ENCODE measurements at regions not wholly inside any gene's neighbourhood (a gene's known extent, or its start where the extent isn't known, plus 50 kb on each side); places are given as distances from the start of the nearest gene placed in this dataset.

DNA sequence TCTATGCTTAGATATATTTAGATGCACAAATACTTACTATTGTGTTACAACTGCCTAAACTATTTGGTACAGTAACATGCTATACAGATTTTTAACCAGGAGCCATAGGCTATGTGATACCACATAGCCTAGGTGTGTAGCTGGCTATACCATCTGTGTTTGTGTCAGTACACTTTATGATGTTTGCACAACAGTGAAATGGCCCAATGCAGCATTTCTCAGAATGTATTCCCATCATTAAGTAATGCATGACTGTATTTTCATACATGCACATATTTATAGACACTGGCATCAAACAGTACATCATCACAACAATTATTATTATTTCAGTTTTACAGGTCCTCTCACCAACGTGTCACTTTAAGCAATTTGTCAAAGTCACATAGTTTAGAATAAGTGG, 979.5 kb upstream of the TENM4 start:
- H3K36me3 Mint-ChIP-seq (ENCODE audit: low read depth), result no peaks in the 10 kb centered on the region
- H3K4me3 Mint-ChIP-seq, result no peak overlapping the region
- no peaks in the 10 kb centered on the region for H3K4me1 Mint-ChIP-seq (ENCODE audit: low read depth)
- H3K27ac Mint-ChIP-seq, result no peak overlapping the region
- Histone ChIP-seq H3K4me1 (ENCODE audit: insufficient read depth, low read length) (no peaks in the 10 kb centered on the region), H3K27me3 (ENCODE audit: control insufficient read depth in 1 of 2, insufficient read depth in 2 of 2, low read length in 2 of 2) (no peaks in the 10 kb centered on the region), H3K36me3 (ENCODE audit: insufficient read depth, low read length) (no peaks in the 10 kb centered on the region), H3K27ac (ENCODE audit: low read depth in 1 of 2, low read length in 2 of 2) (no peak overlapping the region), H3K4me3 (ENCODE audit: low read length) (no peak overlapping the region), H3K9me3 (ENCODE audit: control insufficient read depth in 1 of 2, insufficient read depth in 1 of 2, low read length in 2 of 2) (no peaks in the 10 kb centered on the region)
- no peaks in the 10 kb centered on the region for H3K27me3 Mint-ChIP-seq
- ATAC-seq (ENCODE audit: poor library complexity) (no peak), DNase-seq (no peak)
- intact Hi-C loops (cut with DNase I, micrococcal nuclease), result no loop called here
- CTCF ChIA-PET, result no interaction called here
- POLR2A ChIA-PET, result no interaction called here
- peaks cover 4% of the 10 kb centered on the region for H3K9me3 Mint-ChIP-seq
- no peak for TF ChIP-seq CTCF (IDR thresholded peaks at IDR 0.05)

GRCh38 chr11:80417681-80418080, 976.9 kb upstream of the TENM4 start:
- H3K27ac Mint-ChIP-seq, result no peak overlapping the region
- intact Hi-C loops (cut with DNase I, micrococcal nuclease), result no loop called here
- no peaks in the 10 kb centered on the region for H3K4me1 ChIP-seq (ENCODE audit: insufficient read depth, low read length)

GRCh38 chr11:80415580-80415979, 974.8 kb upstream of the TENM4 start:
- DNase-seq (no peak), ATAC-seq (ENCODE audit: poor library complexity) (no peak)
- no peaks in the 10 kb centered on the region for H3K27me3 ChIP-seq (ENCODE audit: control insufficient read depth in 1 of 2, insufficient read depth in 2 of 2, low read length in 2 of 2)
- H3K9me3 ChIP-seq (ENCODE audit: control insufficient read depth in 1 of 2, insufficient read depth in 1 of 2, low read length in 2 of 2), result no peaks in the 10 kb centered on the region
- Mint-ChIP-seq H3K36me3 (ENCODE audit: low read depth) (no peaks in the 10 kb centered on the region), H3K4me3 (no peak overlapping the region), H3K4me1 (ENCODE audit: low read depth) (no peaks in the 10 kb centered on the region), H3K9me3 (peaks cover 16% of the 10 kb centered on the region), H3K27ac (no peak overlapping the region), H3K27me3 (no peaks in the 10 kb centered on the region)
- no peak for TF ChIP-seq CTCF (IDR thresholded peaks at IDR 0.05)
- intact Hi-C loops (cut with DNase I, micrococcal nuclease), result no loop called here
- POLR2A ChIA-PET, result no interaction called here
- no peaks in the 10 kb centered on the region for H3K4me1 ChIP-seq (ENCODE audit: insufficient read depth, low read length)
- no peak overlapping the region for H3K27ac ChIP-seq (ENCODE audit: low read depth in 1 of 2, low read length in 2 of 2)
- CTCF ChIA-PET, result no interaction called here
- H3K36me3 ChIP-seq (ENCODE audit: insufficient read depth, low read length), result no peaks in the 10 kb centered on the region
- H3K4me3 ChIP-seq (ENCODE audit: low read length), result no peak overlapping the region

More at GRCh38 chr11:80417681-80418080, 976.9 kb upstream of the TENM4 start:
- H3K27me3 ChIP-seq (ENCODE audit: control insufficient read depth in 1 of 2, insufficient read depth in 2 of 2, low read length in 2 of 2), result no peaks in the 10 kb centered on the region
- no peak for TF ChIP-seq CTCF (IDR thresholded peaks at IDR 0.05)
- no peak for ATAC-seq (ENCODE audit: poor library complexity)
- Mint-ChIP-seq H3K27me3 (no peaks in the 10 kb centered on the region), H3K4me3 (no peak overlapping the region), H3K36me3 (ENCODE audit: low read depth) (no peaks in the 10 kb centered on the region), H3K4me1 (ENCODE audit: low read depth) (no peaks in the 10 kb centered on the region), H3K9me3 (peaks cover 9% of the 10 kb centered on the region)
- H3K36me3 ChIP-seq (ENCODE audit: insufficient read depth, low read length), result no peaks in the 10 kb centered on the region
- H3K4me3 ChIP-seq (ENCODE audit: low read length), result no peak overlapping the region
- ChIA-PET POLR2A (no interaction called here), CTCF (no interaction called here)
- no peak for DNase-seq
- no peaks in the 10 kb centered on the region for H3K9me3 ChIP-seq (ENCODE audit: control insufficient read depth in 1 of 2, insufficient read depth in 1 of 2, low read length in 2 of 2)
- H3K27ac ChIP-seq (ENCODE audit: low read depth in 1 of 2, low read length in 2 of 2), result no peak overlapping the region

Measured in CD4-positive, alpha-beta T cell (primary cell).